Caco-2 (cell line): ENCODE measurements at regions not wholly inside any gene's neighbourhood (a gene's known extent, or its start where the extent isn't known, plus 50 kb on each side); places are given as distances from the start of the nearest gene placed in this dataset.

Source experiments
- BruUV-seq: library from RNA; stranded (reverse); fragments of 400-500 nt; replicated peaks from 2 replicates; lab custom pipeline; 2021; lab: Mats Ljungman, UMichigan
- CTCF ChIA-PET: fragments of 300-600 bp; sonication (Branson Sonifier 250); formaldehyde crosslinking; loops from one replicate; lab custom pipeline; 2022; ENCODE audit warnings: antibody characterized with exemption; lab: Charles Lee
- POLR2A ChIA-PET: fragments of 300-600 bp; sonication (Branson Sonifier 250); formaldehyde crosslinking; loops from one replicate; lab custom pipeline; 2022; ENCODE audit warnings: antibody characterized with exemption; lab: Charles Lee
- DNase-seq, 2 experiments: peaks; one replicate each; pipeline versions ENCODE4 v3.0.0 to v3.0.0-alpha.2; 2020 to 2022
- H3K27me3 ChIP-seq: replicated peaks from 2 replicates; pipeline ENCODE4 v1.6.0; 2011; ENCODE audit warnings: low read length; ENCODE audit not compliant: control insufficient read depth, insufficient read depth
- H3K36me3 ChIP-seq: 2 replicates; pipeline ENCODE4 v1.5.1; 2011; ENCODE audit warnings: low read length; ENCODE audit not compliant: control insufficient read depth, insufficient read depth
- H3K4me1 ChIP-seq: fragments of 250-450 bp; sonication (Bioruptor Pico); 2 replicates; pipeline ENCODE4 v1.5.1; 2020; ENCODE audit warnings: mild to moderate bottlenecking
- H3K4me3 ChIP-seq: 2 replicates; pipeline ENCODE4 v1.5.1; 2011; ENCODE audit warnings: low read depth, mild to moderate bottlenecking, control low read depth, low read length
- H3K9me3 ChIP-seq: fragments of 250-450 bp; sonication (Bioruptor Pico); 2 replicates; pipeline ENCODE4 v1.5.1; 2020; ENCODE audit warnings: mild to moderate bottlenecking, moderate library complexity
- H3K27ac Mint-ChIP-seq: one replicate; pipeline ENCODE4 v1.8.0; 2022; ENCODE audit warnings: mixed read lengths; ENCODE audit not compliant: unreplicated experiment
- H3K27me3 Mint-ChIP-seq: one replicate; pipeline ENCODE4 v1.8.0; 2022; ENCODE audit warnings: mixed read lengths; ENCODE audit not compliant: insufficient read depth, unreplicated experiment
- H3K36me3 Mint-ChIP-seq: one replicate; pipeline ENCODE4 v1.8.0; 2022; ENCODE audit warnings: mild to moderate bottlenecking, mixed read lengths; ENCODE audit not compliant: insufficient read depth, unreplicated experiment
- H3K4me1 Mint-ChIP-seq: one replicate; pipeline ENCODE4 v1.8.0; 2022; ENCODE audit warnings: low read depth, mixed read lengths; ENCODE audit not compliant: unreplicated experiment
- H3K4me3 Mint-ChIP-seq: one replicate; pipeline ENCODE4 v1.8.0; 2022; ENCODE audit warnings: mild to moderate bottlenecking, moderate library complexity, mixed read lengths; ENCODE audit not compliant: unreplicated experiment
- H3K9me3 Mint-ChIP-seq: one replicate; pipeline ENCODE4 v1.8.0; 2022; ENCODE audit warnings: mixed read lengths; ENCODE audit not compliant: unreplicated experiment
- CTCF ChIP-seq, 2 experiments: fragments of 200-600 bp in 1 of 2; IDR thresholded peaks; 1 replicate in 1 of 2; 2 replicates in 1 of 2; pipeline versions ENCODE4 v1.5.1 to v1.8.0; 2011 to 2022; ENCODE audit warnings: antibody characterized with exemption in 1 of 2, control low read depth in 1 of 2, inconsistent platforms in 1 of 2, low read depth in 1 of 2, low read length in 1 of 2, mild to moderate bottlenecking in 1 of 2, moderate library complexity in 1 of 2; ENCODE audit not compliant: insufficient read depth in 1 of 2, severe bottlenecking in 1 of 2, unreplicated experiment in 1 of 2
- intact Hi-C: fragments of 100-400 bp; cut with micrococcal nuclease; formaldehyde crosslinking; loops from one replicate; pipeline ENCODE4 v1.10.0; 2022; ENCODE audit not compliant: unreplicated experiment

GRCh38 chr12:89966495-89967240 is 258.0 kb upstream of the ATP2B1 start:
- ChIA-PET CTCF (no interaction called here), POLR2A (no interaction called here)
- no peak for DNase-seq
- TF ChIP-seq CTCF (IDR thresholded peaks at IDR 0.05; ENCODE audit: insufficient read depth in 1 of 2, low read depth in 1 of 2, low read length in 1 of 2, severe bottlenecking in 1 of 2, unreplicated experiment in 1 of 2), result no peak
- Mint-ChIP-seq H3K27me3 (no peaks in the 10 kb centered on the region), H3K27ac (no peak overlapping the region), H3K9me3 (peaks cover 9% of the 10 kb centered on the region), H3K4me3 (no peak overlapping the region), H3K4me1 (peaks cover 38% of the 10 kb centered on the region), H3K36me3 (no peaks in the 10 kb centered on the region)
- H3K4me1 ChIP-seq, result peaks cover 25% of the 10 kb centered on the region
- no peaks in the 10 kb centered on the region for H3K9me3 ChIP-seq
- no peak overlapping the region for H3K4me3 ChIP-seq
- no peaks in the 10 kb centered on the region for H3K27me3 ChIP-seq
- H3K36me3 ChIP-seq, result no peaks in the 10 kb centered on the region
- intact Hi-C loops, result no loop called here
- BruUV-seq, result no TSS peak

DNA sequence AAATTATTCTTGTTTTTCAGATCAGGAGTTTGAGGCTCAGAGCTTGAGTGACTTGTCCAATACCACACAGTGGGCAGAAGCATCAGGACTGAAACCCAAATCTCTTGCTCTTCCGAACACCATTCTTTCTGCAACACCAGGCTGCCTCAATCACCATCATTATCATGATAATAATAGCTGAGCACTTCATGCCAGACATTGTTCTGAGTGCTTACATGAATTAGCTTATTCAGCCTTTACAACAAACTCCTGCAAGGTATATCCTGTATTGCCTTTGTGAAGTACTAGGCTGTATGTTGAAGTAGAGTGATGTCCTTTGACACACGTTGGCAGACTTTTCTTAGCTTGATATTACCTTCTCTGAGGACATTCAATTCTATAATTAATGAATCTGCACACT is 257.4 kb upstream of the ATP2B1 start:
- intact Hi-C loops, result no loop called here
- H3K36me3 ChIP-seq, result no peaks in the 10 kb centered on the region
- ChIA-PET POLR2A (no interaction called here), CTCF (no interaction called here)
- Mint-ChIP-seq H3K4me3 (no peak overlapping the region), H3K9me3 (peaks cover 9% of the 10 kb centered on the region), H3K27ac (no peak overlapping the region), H3K27me3 (no peaks in the 10 kb centered on the region), H3K4me1 (peaks cover 34% of the 10 kb centered on the region), H3K36me3 (no peaks in the 10 kb centered on the region)
- BruUV-seq, result no TSS peak
- no peaks in the 10 kb centered on the region for H3K9me3 ChIP-seq
- no peak for TF ChIP-seq CTCF (IDR thresholded peaks at IDR 0.05; ENCODE audit: insufficient read depth in 1 of 2, low read depth in 1 of 2, low read length in 1 of 2, severe bottlenecking in 1 of 2, unreplicated experiment in 1 of 2)
- no peaks in the 10 kb centered on the region for H3K27me3 ChIP-seq
- H3K4me3 ChIP-seq, result no peak overlapping the region
- H3K4me1 ChIP-seq, result peaks cover 18% of the 10 kb centered on the region
- DNase-seq, result no peak

DNA sequence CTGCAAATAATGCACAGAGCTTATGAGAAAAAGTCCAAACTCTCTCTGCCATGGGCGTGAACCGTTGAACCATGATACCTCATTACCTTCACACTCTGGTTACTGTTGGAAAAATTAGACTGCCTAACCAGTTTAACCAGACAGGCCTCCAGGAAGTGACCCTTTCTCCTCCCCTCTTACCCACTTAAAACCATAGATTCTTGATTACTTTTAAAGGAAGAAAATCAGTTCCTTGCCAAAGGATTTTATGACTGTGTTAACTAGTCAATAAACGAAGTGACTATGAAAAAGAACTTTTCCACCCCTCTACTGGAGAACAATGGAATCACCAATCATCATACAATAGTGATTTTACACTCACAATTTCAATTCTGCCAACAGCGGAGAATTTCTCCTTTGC is 254.0 kb upstream of the ATP2B1 start:
- H3K36me3 Mint-ChIP-seq, result no peaks in the 10 kb centered on the region
- H3K4me3 Mint-ChIP-seq, result no peak overlapping the region
- Histone ChIP-seq H3K36me3 (no peaks in the 10 kb centered on the region), H3K4me3 (no peak overlapping the region), H3K4me1 (no peaks in the 10 kb centered on the region), H3K9me3 (no peaks in the 10 kb centered on the region), H3K27me3 (no peaks in the 10 kb centered on the region)
- POLR2A ChIA-PET, result no interaction called here
- peaks cover 6% of the 10 kb centered on the region for H3K4me1 Mint-ChIP-seq
- BruUV-seq, result no TSS peak
- CTCF ChIA-PET, result no interaction called here
- DNase-seq, result no peak
- intact Hi-C loops, result loop anchor here (2.0 to 5.0 kb wide), 2 partner anchors 255 to 420 kb away; partner anchors contain the start of gene ATP2B1
- H3K9me3 Mint-ChIP-seq, result no peaks in the 10 kb centered on the region
- peak; percentile 35 to 40 for TF ChIP-seq CTCF (IDR thresholded peaks at IDR 0.05; ENCODE audit: insufficient read depth in 1 of 2, low read depth in 1 of 2, low read length in 1 of 2, severe bottlenecking in 1 of 2, unreplicated experiment in 1 of 2)
- H3K27ac Mint-ChIP-seq, result no peak overlapping the region
- H3K27me3 Mint-ChIP-seq, result no peaks in the 10 kb centered on the region
